Glomerular endothelial cell (primary cell): ENCODE measurements at regions not wholly inside any gene's neighbourhood (a gene's known extent, or its start where the extent isn't known, plus 50 kb on each side); places are given as distances from the start of the nearest gene placed in this dataset.

ENCODE experiments used
- DNase-seq: peaks from one replicate; pipeline ENCODE4 v3.0.0-alpha.2; 2011; ENCODE audit warnings: low read depth, low spot score; ENCODE audit errors: extremely low read depth

DNA sequence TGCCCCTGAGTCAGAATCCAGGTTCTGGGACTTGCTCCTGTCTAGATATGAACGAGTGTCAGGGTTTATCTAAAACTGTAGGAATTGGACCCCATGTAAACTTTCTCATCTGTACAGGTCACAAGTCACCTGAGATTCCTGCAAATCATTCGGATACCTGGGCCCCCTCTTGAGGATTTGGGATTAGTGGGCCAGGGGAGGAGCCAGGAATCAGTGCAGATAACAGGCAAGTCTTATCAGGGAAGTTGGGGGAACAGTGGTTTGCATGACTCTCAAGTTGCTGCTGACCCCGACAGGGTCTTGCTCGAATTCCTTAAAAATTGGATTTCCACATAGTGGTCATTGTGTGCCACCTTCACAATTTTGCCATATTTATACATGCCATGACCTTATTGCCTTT, 188.4 kb upstream of the LYZL1 start:
- no peak for DNase-seq

DNA sequence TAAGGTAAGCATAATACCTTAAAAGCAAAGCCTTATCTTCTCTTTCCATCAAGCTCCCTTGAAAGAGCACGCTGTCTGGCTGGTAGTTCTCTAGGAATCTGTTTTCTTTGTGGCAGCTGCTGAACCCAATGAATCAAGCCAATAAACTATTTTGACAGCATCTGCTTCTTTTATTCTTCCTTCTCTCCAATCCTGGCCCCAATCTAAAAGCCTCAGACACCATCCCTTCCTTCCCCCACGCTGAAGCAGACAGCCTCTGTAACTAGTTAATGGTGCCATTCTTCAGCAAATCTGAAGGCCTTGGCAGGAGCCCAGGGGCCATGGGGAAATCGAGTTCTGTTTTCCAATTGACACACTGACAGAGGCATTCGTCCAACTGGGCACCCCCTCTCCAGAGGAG, 186.6 kb upstream of the LYZL1 start:
- no peak for DNase-seq

DNA sequence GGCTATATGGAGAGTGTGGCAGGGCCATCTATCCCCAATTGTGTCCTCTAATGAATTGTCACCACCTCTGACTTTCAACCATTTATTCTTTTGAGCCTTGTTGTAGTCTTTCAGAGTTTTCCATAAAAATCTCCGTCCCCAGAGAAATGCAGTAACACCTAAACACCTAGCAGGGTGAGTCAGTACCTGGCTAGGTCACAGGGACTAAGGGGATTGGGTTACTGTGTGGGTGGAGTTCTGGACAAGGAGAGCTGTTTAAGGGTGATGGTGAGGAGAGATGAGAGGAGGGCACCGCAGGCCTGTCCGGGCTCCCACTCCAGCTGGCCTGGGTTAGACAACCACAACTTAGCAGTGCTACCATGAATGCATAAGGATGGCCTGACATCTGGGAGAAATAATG, 186.2 kb upstream of the LYZL1 start:
- DNase-seq: no peak

- no peak for DNase-seq
Observed at GRCh38 chr10:29104661-29105399, 184.0 kb upstream of the LYZL1 start.

DNA sequence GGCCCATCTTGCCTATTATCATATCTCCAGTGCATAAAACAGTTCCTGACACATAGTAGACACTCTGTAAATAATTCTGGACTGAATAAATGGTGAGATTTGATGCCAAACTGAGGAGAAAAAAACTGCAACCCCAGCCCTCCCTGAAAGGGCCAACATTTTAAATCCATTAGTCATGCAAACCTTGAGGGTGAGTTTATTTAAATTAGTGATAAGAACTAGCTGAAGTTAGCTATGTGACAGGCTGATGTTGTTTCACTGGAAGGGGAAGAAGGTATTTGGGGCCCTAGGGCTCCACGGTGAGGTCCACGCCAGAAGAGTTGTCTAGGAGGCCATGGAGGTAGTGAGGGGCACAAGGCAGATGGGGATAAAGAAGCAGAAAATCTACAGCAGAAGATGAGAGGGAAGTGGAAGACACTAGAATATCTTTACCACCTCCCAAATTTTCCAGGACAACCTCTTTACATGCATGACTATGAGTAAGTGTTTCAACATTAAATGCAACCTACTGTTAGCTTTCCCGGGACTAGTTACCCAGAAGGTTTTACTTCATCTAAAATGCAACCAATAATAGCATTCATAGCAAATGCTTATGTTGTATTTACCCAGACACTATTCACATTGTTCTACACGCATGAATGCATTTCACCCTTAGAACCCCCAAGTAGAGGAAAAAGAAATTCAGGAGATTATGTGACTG, 183.2 kb upstream of the LYZL1 start:
- no peak for DNase-seq

DNA sequence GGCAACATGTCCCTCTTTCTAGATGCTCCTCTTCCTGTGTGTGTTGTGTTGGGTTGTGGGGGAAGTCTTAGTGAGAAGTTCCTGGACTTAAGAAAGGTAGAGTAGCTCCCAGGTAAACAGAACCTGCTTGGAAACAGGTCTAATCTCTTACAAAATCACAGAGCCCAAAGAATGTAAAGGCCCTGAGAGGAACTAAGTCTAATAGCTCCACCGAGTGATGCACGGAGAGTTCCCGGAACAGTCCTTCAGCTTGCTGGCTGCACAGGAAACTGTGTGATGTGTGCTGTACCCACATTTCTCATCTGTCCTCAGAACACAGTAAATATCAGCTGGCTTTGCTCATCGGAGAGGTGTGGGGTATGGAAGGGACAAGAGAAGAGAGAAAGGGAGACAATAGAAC, 182.6 kb upstream of the LYZL1 start:
- no peak for DNase-seq

GRCh38 chr10:29107866-29108498, 180.9 kb upstream of the LYZL1 start:
- no peak for DNase-seq

DNA sequence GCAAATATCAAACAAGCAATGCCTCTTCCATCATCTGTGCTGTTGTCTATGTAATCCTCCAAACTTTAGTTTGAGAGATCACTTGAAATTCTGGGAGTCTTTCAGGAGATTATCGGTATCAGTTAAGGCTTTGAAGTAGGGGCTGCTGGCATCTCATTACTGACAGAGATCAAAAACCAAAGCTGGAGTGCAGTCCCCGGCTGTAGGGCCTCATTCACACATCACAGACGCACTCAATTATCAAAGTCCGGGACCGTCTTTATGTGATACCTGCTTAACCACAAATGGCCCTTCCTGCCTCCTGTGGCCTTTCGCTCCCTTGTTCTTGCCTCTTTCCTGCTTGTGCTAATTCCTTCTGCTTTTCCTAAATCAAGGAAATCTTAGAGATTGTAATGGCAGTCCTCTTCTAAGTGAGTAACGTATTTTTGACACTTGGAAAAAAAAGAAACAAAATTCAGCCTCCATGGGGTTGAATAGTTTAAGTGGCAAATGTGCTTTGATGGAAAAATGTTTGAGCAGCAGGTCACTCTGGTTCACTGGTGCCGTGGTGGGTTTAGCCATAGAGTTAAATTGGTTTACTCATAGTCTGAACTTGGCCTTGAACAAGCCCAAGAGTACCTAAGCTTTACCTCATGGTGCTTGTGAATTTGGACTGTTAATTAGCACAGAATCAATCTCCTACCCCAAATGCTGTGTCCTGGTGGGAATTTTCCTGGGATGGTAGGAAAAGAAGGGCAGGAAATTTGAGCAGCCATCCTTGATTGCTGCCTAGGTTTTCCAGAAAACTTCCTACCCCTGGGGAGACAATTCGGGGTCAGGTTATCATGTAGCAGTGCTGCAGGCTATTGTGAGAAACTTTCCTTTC, 178.9 kb upstream of the LYZL1 start:
- DNase-seq: no peak

DNA sequence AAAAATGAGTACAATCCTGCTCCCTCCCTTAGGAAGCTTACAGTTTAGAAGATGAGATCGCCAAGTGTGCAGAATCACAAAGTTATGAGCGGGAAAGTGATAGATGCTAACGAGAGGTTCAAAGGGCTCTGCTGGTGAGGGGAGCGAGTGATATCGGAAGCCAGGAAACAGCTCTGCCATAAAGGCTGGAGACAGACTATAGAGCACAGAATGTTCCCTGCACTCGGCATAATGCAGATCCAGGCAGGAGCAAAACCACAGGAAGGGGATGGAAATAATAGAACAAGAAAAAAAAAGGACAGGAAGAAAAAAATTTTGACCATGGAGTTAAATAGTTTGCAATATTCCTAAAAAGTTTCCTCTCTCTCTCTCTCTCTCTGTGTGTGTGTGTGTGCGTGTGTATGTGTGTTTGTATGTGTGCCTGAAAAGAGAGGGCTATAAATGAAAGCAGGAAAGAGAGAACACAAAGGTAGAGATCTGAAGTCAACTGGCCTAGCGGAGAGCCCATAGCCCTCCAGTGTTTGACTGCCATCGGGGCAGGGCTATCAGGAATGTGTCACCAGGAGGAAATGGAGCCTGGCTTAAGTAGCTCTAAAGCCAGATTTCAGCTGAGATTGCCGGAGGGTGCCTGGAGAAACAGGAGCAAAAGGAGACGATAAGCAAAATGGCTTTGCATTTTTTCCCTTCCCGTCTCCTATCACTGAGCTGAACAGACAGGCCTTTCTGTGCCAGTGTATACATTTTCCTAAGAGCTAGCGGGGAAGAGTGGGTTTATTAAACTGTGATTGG, 175.8 kb upstream of the LYZL1 start:
- DNase-seq: no peak

DNA sequence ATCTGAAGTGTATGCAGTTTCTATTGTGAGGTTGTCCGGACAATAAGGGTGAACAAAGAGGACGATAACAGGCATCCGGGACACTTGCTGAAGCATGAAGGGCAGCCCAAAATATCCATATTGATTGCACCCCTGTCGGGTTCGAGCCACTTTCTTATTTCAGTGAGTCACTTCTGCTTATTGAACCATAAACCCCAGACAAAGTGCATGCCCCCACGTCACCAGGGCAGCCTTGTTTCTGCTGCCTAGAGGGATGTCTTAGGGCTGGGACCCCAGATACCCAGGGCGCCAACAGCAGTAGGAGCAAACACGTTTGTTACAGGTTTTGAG, 175.3 kb upstream of the LYZL1 start:
- DNase-seq: no peak

- no peak for DNase-seq
Observed at GRCh38 chr10:29114141-29114540, 174.7 kb upstream of the LYZL1 start.

DNA sequence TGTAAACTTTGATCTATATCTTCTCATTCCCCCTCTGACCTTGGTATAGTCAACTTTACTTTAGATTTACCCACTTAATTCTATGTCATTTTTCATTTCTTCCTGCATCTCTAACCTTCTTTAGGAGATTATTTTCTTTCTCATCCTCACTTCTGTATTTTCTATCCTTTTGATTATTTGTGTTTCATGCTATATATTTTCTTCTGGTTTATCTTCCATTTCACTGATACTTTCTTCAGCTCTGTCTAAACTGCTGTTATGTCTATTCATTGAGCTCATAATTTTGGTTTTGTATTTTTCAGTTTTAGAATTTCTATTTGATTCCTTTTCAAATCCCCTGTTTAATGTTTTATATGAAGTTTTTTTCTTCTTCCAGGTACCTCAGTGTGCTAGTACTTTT, 171.1 kb upstream of the LYZL1 start:
- DNase-seq: no peak

DNA sequence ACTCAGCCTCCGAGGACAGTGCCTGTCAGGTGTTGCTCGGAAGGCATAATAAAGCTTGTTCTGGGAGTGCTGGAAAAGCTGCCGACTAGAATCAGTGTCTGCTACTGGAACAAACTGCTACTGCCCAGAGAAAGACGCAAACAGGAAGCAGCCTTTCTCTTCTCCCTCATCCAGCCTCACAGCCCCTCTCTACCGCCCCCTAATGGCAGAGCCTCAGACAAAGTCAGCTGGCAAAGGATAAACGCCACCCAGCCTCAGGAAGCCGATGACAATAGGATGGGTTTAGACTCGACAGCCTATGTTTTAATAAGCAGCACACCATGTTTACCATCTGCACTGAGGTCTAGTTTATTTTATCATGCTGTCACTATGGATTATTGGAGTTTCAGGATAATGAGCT, 169.5 kb upstream of the LYZL1 start:
- no peak for DNase-seq

DNA sequence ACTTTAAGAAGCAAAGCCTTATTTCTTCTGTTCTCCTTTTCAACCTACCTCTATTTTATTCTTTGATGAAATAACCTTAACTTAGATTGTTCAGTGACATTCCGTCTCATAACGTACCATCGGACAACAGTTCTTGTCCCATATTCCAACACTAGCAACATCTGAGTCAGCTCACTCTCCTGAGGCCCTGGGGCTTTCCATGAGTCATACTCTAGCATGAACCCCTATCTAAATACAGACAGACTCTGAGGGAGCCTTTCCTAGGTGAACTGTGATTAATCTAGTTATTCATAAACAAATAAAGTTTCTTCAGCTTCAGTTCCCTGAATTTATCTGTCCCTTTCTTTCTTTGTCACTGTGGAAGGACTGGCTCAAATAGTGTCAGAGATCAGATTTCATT, 168.7 kb upstream of the LYZL1 start:
- DNase-seq: no peak

GRCh38 chr10:29124864-29125263, 164.0 kb upstream of the LYZL1 start:
- no peak for DNase-seq

GRCh38 chr10:29127037-29127700, 161.7 kb upstream of the LYZL1 start:
- no peak for DNase-seq

DNA sequence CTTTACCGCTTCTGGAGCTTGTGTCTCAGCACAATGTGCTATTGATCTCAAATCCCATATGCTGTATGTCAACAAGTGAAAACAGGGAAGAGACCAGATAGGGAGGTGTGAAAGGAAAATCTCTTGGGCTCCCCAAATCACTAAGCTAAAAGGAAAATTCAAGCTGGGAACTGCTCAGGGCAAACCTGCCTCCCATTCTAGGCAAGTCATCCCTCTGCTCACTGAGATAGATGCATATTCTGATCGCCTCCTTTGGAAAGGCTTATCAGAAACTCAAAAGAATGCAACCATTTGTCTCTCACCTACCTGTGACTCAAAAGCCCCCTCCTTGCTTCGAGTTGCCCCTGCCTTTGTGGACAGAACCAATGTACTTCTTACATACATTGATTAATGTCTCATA, 161.1 kb upstream of the LYZL1 start:
- no peak for DNase-seq

DNA sequence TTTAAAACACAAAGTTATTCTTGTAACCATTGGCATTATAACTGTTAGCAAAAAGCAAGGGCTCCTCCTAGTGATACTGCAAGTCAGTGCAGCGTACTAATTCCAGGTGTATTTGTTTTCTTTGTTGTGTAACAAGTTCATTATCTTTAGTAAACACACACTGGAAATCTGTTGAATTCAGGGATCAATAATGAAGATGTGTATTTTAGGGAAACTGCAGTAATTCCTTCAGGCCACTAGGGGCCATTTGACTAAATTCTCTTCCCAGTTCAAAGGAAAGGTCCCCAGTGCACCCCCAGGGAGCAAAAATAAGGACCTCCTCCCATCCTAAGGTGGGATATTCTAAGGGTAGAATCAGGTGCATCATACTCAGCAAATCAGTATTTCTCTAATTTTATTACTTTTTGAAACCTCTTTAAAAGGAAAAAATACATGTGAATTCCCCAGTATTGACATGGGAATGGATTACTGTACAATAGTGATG, 158.6 kb upstream of the LYZL1 start:
- DNase-seq: no peak

- no peak for DNase-seq
Observed at GRCh38 chr10:29131952-29132547, 156.8 kb upstream of the LYZL1 start.
